Hematopoietic multipotent progenitor cell treated with erythropoietin and hydrocortisone succinate and interleukin-3 and kit ligand, for 6 days (in vitro differentiated cells): ENCODE measurements at regions not wholly inside any gene's neighbourhood (a gene's known extent, or its start where the extent isn't known, plus 50 kb on each side); places are given as distances from the start of the nearest gene placed in this dataset.
A peak's percentile ranks its signal among the peaks of the same experiment; 100 is the strongest.

Experiments
- DNase-seq: peaks from one replicate; pipeline ENCODE4 v3.0.0-alpha.2; 2015

- no peak for DNase-seq
Observed at GRCh38 chr13:84243340-84243739, 361.1 kb upstream of the SLITRK1 start.

GRCh38 chr13:84239032-84239431 is 356.8 kb upstream of the SLITRK1 start:
- no peak for DNase-seq

- DNase-seq, result no peak
Observed at GRCh38 chr13:84238381-84238780, 356.1 kb upstream of the SLITRK1 start.

GRCh38 chr13:84237143-84237542 is 354.9 kb upstream of the SLITRK1 start:
- no peak for DNase-seq

- DNase-seq, result no peak
Observed at GRCh38 chr13:84234416-84234815, 352.1 kb upstream of the SLITRK1 start.

- DNase-seq, result no peak
Observed at GRCh38 chr13:84230568-84230967, 348.3 kb upstream of the SLITRK1 start.

GRCh38 chr13:84211048-84211447 is 328.8 kb upstream of the SLITRK1 start:
- no peak for DNase-seq

- no peak for DNase-seq
Observed at GRCh38 chr13:84208246-84208910, 326.1 kb upstream of the SLITRK1 start.

GRCh38 chr13:84207509-84207908 is 325.2 kb upstream of the SLITRK1 start:
- no peak for DNase-seq

- no peak for DNase-seq
Observed at GRCh38 chr13:84200971-84201370, 318.7 kb upstream of the SLITRK1 start.

- no peak for DNase-seq
Observed at GRCh38 chr13:84192125-84192524, 309.9 kb upstream of the SLITRK1 start.

- no peak for DNase-seq
Observed at GRCh38 chr13:84191139-84191538, 308.9 kb upstream of the SLITRK1 start.

GRCh38 chr13:84187626-84188025 is 305.4 kb upstream of the SLITRK1 start:
- no peak for DNase-seq

GRCh38 chr13:84139561-84140158 is 257.4 kb upstream of the SLITRK1 start:
- no peak for DNase-seq

GRCh38 chr13:84137292-84137691 is 255.0 kb upstream of the SLITRK1 start:
- DNase-seq, result peak; percentile 72

- no peak for DNase-seq
Observed at GRCh38 chr13:84136582-84136981, 254.3 kb upstream of the SLITRK1 start.

GRCh38 chr13:84132491-84132890 is 250.2 kb upstream of the SLITRK1 start:
- no peak for DNase-seq

- no peak for DNase-seq
Observed at GRCh38 chr13:84131249-84131648, 249.0 kb upstream of the SLITRK1 start.

- no peak for DNase-seq
Observed at GRCh38 chr13:84130495-84131114, 248.3 kb upstream of the SLITRK1 start.

GRCh38 chr13:84129966-84130365 is 247.7 kb upstream of the SLITRK1 start:
- no peak for DNase-seq

- no peak for DNase-seq
Observed at GRCh38 chr13:84127597-84128128, 245.4 kb upstream of the SLITRK1 start.

GRCh38 chr13:84126671-84127171 is 244.4 kb upstream of the SLITRK1 start:
- DNase-seq, result peak; percentile 45

GRCh38 chr13:84121456-84121855 is 239.2 kb upstream of the SLITRK1 start:
- no peak for DNase-seq

- no peak for DNase-seq
Observed at GRCh38 chr13:84118839-84119409, 236.7 kb upstream of the SLITRK1 start.
